OCI-LY7 (cell line): ENCODE measurements at regions not wholly inside any gene's neighbourhood (a gene's known extent, or its start where the extent isn't known, plus 50 kb on each side); places are given as distances from the start of the nearest gene placed in this dataset.

Source experiments
- BruUV-seq: library from RNA; stranded (reverse); fragments of 400-500 nt; replicated peaks from 2 replicates; lab custom pipeline; 2021; lab: Mats Ljungman, UMichigan
- CTCF ChIA-PET: fragments of 300-600 bp; sonication (Branson Sonifier 250); formaldehyde crosslinking; loops from one replicate; lab custom pipeline; 2022; ENCODE audit warnings: antibody characterized with exemption; ENCODE audit not compliant: unreplicated experiment; lab: Charles Lee
- POLR2A ChIA-PET: fragments of 300-600 bp; sonication (Branson Sonifier 250); formaldehyde crosslinking; loops from one replicate; lab custom pipeline; 2022; ENCODE audit warnings: antibody characterized with exemption; lab: Charles Lee
- DNase-seq: peaks from one replicate; pipeline ENCODE4 v3.0.0-alpha.2; 2015; ENCODE audit warnings: low spot score
- H2AFZ ChIP-seq: fragments of 200-600 bp; sonication (generic), shearing (Covaris generic); 2 replicates; pipeline ENCODE4 v1.6.1; 2014; ENCODE audit warnings: mild to moderate bottlenecking, antibody characterized with exemption, low read length, moderate library complexity
- H3K27ac ChIP-seq: fragments of 200-600 bp; sonication (generic); 2 replicates; pipeline ENCODE4 v1.5.1; 2014; ENCODE audit warnings: mixed run types, low read depth, mild to moderate bottlenecking, moderate library complexity, low read length, inconsistent platforms; ENCODE audit not compliant: poor library complexity, severe bottlenecking
- H3K36me3 ChIP-seq: fragments of 200-600 bp; sonication (generic); 2 replicates; pipeline ENCODE4 v1.6.1; 2014; ENCODE audit warnings: mild to moderate bottlenecking, antibody characterized with exemption, low read length, moderate library complexity, mixed read lengths; ENCODE audit not compliant: insufficient read depth
- H3K4me1 ChIP-seq: fragments of 200-600 bp; sonication (generic); 2 replicates; pipeline ENCODE4 v1.5.1; 2014; ENCODE audit warnings: mild to moderate bottlenecking, low read length; ENCODE audit not compliant: insufficient read depth, poor library complexity, severe bottlenecking
- H3K4me2 ChIP-seq: fragments of 200-600 bp; sonication (generic); 2 replicates; pipeline ENCODE4 v1.6.1; 2014; ENCODE audit warnings: mild to moderate bottlenecking, low read length
- H3K4me3 ChIP-seq: fragments of 200-600 bp; sonication (generic); 2 replicates; pipeline ENCODE4 v1.5.1; 2014; ENCODE audit warnings: mild to moderate bottlenecking, low read depth, low read length; ENCODE audit not compliant: poor library complexity, severe bottlenecking
- H3K79me2 ChIP-seq: fragments of 200-600 bp; sonication (generic); 2 replicates; pipeline ENCODE4 v1.6.1; 2016; ENCODE audit warnings: low read depth, mild to moderate bottlenecking, low read length, moderate library complexity, mixed read lengths; ENCODE audit not compliant: insufficient read depth
- H3K9me2 ChIP-seq: fragments of 200-600 bp; sonication (generic); 2 replicates; pipeline ENCODE4 v1.6.1; 2016; ENCODE audit warnings: mild to moderate bottlenecking, low read length, mixed read lengths; ENCODE audit not compliant: insufficient read depth
- H3K9me3 ChIP-seq: fragments of 200-600 bp; sonication (generic); 2 replicates; pipeline ENCODE4 v1.6.1; 2014; ENCODE audit warnings: mild to moderate bottlenecking, mixed run types, low read length, mixed read lengths
- H4K20me1 ChIP-seq: fragments of 200-600 bp; sonication (generic); 2 replicates; pipeline ENCODE4 v1.6.1; 2014; ENCODE audit warnings: mild to moderate bottlenecking, antibody characterized with exemption, low read length, moderate library complexity, mixed read lengths; ENCODE audit not compliant: insufficient read depth
- CTCF ChIP-seq: fragments of 200-600 bp; sonication (generic); conservative IDR thresholded peaks from 2 replicates; pipeline ENCODE4 v1.5.1; 2014; ENCODE audit warnings: mild to moderate bottlenecking, antibody characterized with exemption, low read length, moderate library complexity, mixed read lengths
- EZH2phosphoT487 ChIP-seq: fragments of 200-600 bp; sonication (generic); IDR thresholded peaks from 2 replicates; pipeline ENCODE4 v1.6.1; 2018; ENCODE audit warnings: low read depth, borderline replicate concordance, mild to moderate bottlenecking, mixed run types, antibody characterized with exemption, low read length, moderate library complexity, mixed read lengths
- intact Hi-C: fragments of 100-400 bp; cut with micrococcal nuclease; formaldehyde crosslinking; loops from one replicate; pipeline ENCODE4 v1.10.0; 2022; ENCODE audit not compliant: unreplicated experiment

GRCh38 chr13:33433316-33433715 is 147.8 kb upstream of the STARD13 start:
- CTCF ChIA-PET: no interaction called here
- Histone ChIP-seq H3K4me1 (no peaks in the 10 kb centered on the region), H3K4me2 (no peak overlapping the region), H3K9me2 (no peaks in the 10 kb centered on the region), H3K36me3 (no peaks in the 10 kb centered on the region), H3K27ac (no peak overlapping the region), H2AFZ (no peak overlapping the region), H3K4me3 (no peak overlapping the region), H3K79me2 (no peaks in the 10 kb centered on the region), H3K9me3 (no peaks in the 10 kb centered on the region), H4K20me1 (no peaks in the 10 kb centered on the region)
- TF ChIP-seq CTCF: no peak
- no peak for TF ChIP-seq EZH2phosphoT487
- POLR2A ChIA-PET: no interaction called here
- DNase-seq: no peak
- no TSS peak for BruUV-seq
- intact Hi-C loops: no loop called here

- H3K4me2 ChIP-seq: no peak overlapping the region
- H3K9me2 ChIP-seq: no peaks in the 10 kb centered on the region
- CTCF ChIA-PET: no interaction called here
- no peak for DNase-seq
- no peaks in the 10 kb centered on the region for H3K36me3 ChIP-seq
- BruUV-seq: no TSS peak
- POLR2A ChIA-PET: interaction anchor here (0.6 to 1.2 kb wide), 3 partner anchors 49 to 1542 kb away, joined by 3 read pairs; no protein-coding TSS in a partner anchor
- H3K9me3 ChIP-seq: no peaks in the 10 kb centered on the region
- intact Hi-C loops: no loop called here
- H4K20me1 ChIP-seq: no peaks in the 10 kb centered on the region
- no peaks in the 10 kb centered on the region for H3K4me1 ChIP-seq
- no peak overlapping the region for H3K27ac ChIP-seq
- H3K4me3 ChIP-seq: no peak overlapping the region
- no peak for TF ChIP-seq EZH2phosphoT487
- no peak for TF ChIP-seq CTCF
- no peak overlapping the region for H2AFZ ChIP-seq
- H3K79me2 ChIP-seq: no peaks in the 10 kb centered on the region
Observed at GRCh38 chr13:33434676-33435075, 149.1 kb upstream of the STARD13 start.

- H3K4me3 ChIP-seq: no peak overlapping the region
- DNase-seq: no peak
- H3K9me2 ChIP-seq: no peaks in the 10 kb centered on the region
- H3K27ac ChIP-seq: no peak overlapping the region
- no peaks in the 10 kb centered on the region for H4K20me1 ChIP-seq
- no peak overlapping the region for H3K4me2 ChIP-seq
- no peaks in the 10 kb centered on the region for H3K4me1 ChIP-seq
- H3K9me3 ChIP-seq: no peaks in the 10 kb centered on the region
- intact Hi-C loops: no loop called here
- POLR2A ChIA-PET: interaction anchor here (0.6 to 1.2 kb wide), 2 partner anchors 49 to 54 kb away, joined by 3 read pairs; no protein-coding TSS in a partner anchor
- no TSS peak for BruUV-seq
- H3K79me2 ChIP-seq: no peaks in the 10 kb centered on the region
- no peak for TF ChIP-seq CTCF
- TF ChIP-seq EZH2phosphoT487: no peak
- CTCF ChIA-PET: no interaction called here
- no peaks in the 10 kb centered on the region for H3K36me3 ChIP-seq
- H2AFZ ChIP-seq: no peak overlapping the region
Observed at GRCh38 chr13:33435207-33435606, 149.7 kb upstream of the STARD13 start.
